Ovary (tissue), 7 donors: ENCODE measurements at regions not wholly inside any gene's neighbourhood (a gene's known extent, or its start where the extent isn't known, plus 50 kb on each side); places are given as distances from the start of the nearest gene placed in this dataset.

Experiments
- DNase-seq, 5 donors: peaks; one replicate each; pipeline ENCODE4 v3.0.0-alpha.2; 2019 to 2020
- H3K27ac ChIP-seq, 2 donors: fragments of 200-600 bp; one replicate each; pipeline versions ENCODE4 v1.5.1 to v1.8.0; 2019 to 2022
- H3K27me3 ChIP-seq: fragments of 200-600 bp; one replicate; pipeline ENCODE4 v1.8.0; 2022
- H3K36me3 ChIP-seq: fragments of 200-600 bp; sonication (generic); one replicate; pipeline ENCODE4 v1.5.1; 2019
- H3K4me1 ChIP-seq: one replicate; pipeline ENCODE4 v1.8.1; 2013; ENCODE audit warnings: mild to moderate bottlenecking, moderate library complexity; ENCODE audit not compliant: insufficient read depth
- H3K4me3 ChIP-seq: fragments of 200-600 bp; sonication (generic); one replicate; pipeline ENCODE4 v1.5.1; 2017
- H3K9me3 ChIP-seq, 2 donors: fragments of 200-600 bp in 1 of 2; sonication (generic) in 1 of 2; one replicate each; pipeline versions ENCODE4 v1.5.1 to v1.8.1; 2013 to 2019; ENCODE audit warnings: mild to moderate bottlenecking in 1 of 2, moderate library complexity in 1 of 2
- CTCF ChIP-seq, 3 donors: fragments of 450-650 bp in 2 of 3; fragments of 200-600 bp in 1 of 3; IDR thresholded peaks; one replicate each; pipeline versions ENCODE4 v1.5.1 to v1.8.0; 2016 to 2022; ENCODE audit warnings: antibody characterized with exemption in 3 of 3, mild to moderate bottlenecking in 1 of 3
- EP300 ChIP-seq: sonication (generic); formaldehyde crosslinking; IDR thresholded peaks from one replicate; pipeline ENCODE4 v1.6.1; 2017; ENCODE audit warnings: antibody characterized with exemption
- POLR2A ChIP-seq: fragments of 450-650 bp; IDR thresholded peaks from one replicate; pipeline ENCODE4 v1.6.1; 2017; ENCODE audit warnings: antibody characterized with exemption, mild to moderate bottlenecking, moderate library complexity
- WGBS, 3 donors: extraction: QIAGEN DNeasy Blood & Tissue Kit in 1 of 3; methylation state at CpG; one replicate each; pipeline versions ENCODE4 v1.1.5 to v1.1.7; 2013 to 2017; 5-methylcytosine and 5-hydroxymethylcytosine counted together
- intact Hi-C, 4 donors: fragments of 100-400 bp; cut with DNase I; formaldehyde crosslinking; loops; one replicate each; pipeline versions ENCODE4 v1.11.0 to v1.15.1; 2022 to 2023
- donor health status: DM: no; HTN: no; CAD: no; lungs with moderate emphysema.
- donor health status: DM: no; HTN: no; CAD: no.
- donor health status: Bipolar disorder and iron deficiency.
- donor health status: DM: no; HTN: no; CAD: no.
- donor health status: DM: yes; HTN: yes; CAD: no.

DNA sequence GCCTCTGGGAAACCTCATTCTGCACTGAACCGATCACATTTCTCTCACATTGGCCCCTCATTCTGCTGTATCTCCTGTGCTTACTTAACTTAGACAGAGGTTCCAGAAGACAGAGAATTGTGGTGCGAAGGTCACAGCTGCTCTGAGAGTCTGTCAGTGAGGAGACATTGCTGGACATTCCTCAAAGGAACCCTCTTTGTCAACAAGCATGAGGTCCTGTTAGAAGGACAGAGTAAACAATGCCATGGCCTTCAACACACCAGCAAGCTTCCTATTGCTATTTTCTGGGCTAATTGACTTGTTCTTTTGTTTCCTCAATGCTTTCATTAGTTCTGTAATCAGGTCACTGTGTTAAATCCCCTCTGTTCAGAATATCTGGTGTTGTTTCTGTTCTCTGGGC lies 109.3 kb upstream of the FZD8 start:
- intact Hi-C loops = no loop called here
- DNase-seq = no peak
- Histone ChIP-seq H3K27ac (no peak overlapping the region), H3K36me3 (no peaks in the 10 kb centered on the region), H3K4me3 (no peak overlapping the region), H3K4me1 (peaks cover 3% of the 10 kb centered on the region), H3K9me3 (no peaks in the 10 kb centered on the region), H3K27me3 (no peaks in the 10 kb centered on the region)
- WGBS, 3 donors = 45 to 66% (median 61%) methylated on average over 2 of the region's 2 CpGs
- TF ChIP-seq CTCF (IDR thresholded peaks at IDR 0.05) (no peak), EP300 (no peak), POLR2A (no peak)

DNA sequence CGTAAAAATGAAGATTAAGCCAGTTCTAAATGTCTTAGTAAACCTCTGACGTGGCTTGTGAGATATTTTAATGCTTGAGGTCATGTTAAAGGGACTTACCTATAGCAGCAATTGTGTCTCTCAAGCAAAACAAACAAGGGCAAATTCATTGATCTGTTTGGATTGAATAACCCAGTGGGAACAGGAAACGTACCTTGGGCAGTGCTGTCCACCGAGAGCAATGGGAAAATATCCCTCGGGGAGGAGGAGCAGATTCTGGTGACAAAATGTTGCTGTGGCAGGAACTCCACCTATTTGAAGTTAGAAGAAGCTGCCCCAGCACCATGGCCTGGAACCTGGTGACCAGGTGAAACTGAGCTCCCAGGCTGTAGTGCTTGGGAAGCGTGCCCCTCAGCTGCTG lies 107.1 kb upstream of the FZD8 start:
- no peaks in the 10 kb centered on the region for H3K36me3 ChIP-seq
- H3K27me3 ChIP-seq = no peaks in the 10 kb centered on the region
- H3K4me1 ChIP-seq = peaks cover 3% of the 10 kb centered on the region
- no peaks in the 10 kb centered on the region for H3K9me3 ChIP-seq
- H3K4me3 ChIP-seq = no peak overlapping the region
- TF ChIP-seq POLR2A (no peak), EP300 (no peak), CTCF (IDR thresholded peaks at IDR 0.05) (no peak)
- WGBS, 3 donors = 92 to 95% (median 94%) methylated on average over 6 of the region's 6 CpGs
- no peak for DNase-seq
- intact Hi-C loops = no loop called here
- H3K27ac ChIP-seq = no peak overlapping the region

DNA sequence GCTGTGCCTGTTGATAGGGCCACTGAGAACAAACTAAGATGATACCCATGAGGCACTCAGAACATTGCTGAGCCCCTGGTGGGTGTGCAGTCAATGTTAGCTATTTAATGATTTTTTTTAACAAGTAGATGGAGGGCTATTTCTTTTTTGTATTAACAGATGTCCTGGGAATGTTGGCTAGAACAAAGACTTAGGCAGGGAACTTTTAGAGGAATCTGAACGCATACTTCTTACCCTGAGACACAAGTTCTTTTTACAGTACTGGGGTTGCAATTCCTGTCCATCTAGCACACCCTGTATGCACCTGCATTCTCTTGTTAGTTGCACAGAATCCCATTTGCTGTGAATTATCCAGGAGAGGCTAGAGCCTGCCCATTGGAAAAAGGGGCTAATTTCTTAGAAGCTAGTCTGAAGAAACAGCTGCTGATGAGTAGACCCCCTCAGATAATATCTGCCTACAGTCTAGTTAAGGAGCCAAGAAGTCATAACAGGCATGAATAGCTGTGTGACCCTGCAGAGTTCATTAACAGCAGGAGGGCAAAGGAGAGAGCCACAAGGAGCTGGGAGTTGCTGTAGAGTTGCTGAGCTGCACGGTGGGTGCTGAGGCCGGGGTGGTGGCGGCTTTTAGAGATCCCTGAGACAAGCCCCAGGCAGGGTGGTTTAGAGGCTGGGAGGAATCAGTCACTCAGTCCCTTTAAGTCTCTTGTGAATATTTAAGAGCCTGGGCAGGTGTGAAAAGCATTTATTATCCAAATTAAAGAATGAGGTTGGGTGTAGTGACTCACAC lies 103.7 kb upstream of the FZD8 start:
- no peak for DNase-seq
- Histone ChIP-seq H3K4me1 (no peaks in the 10 kb centered on the region), H3K27me3 (no peaks in the 10 kb centered on the region), H3K4me3 (no peak overlapping the region), H3K36me3 (no peaks in the 10 kb centered on the region), H3K27ac (no peak overlapping the region), H3K9me3 (no peaks in the 10 kb centered on the region)
- 74 to 84% (median 81%) methylated on average over 4 of the region's 4 CpGs for WGBS, 3 donors
- TF ChIP-seq EP300 = no peak
- TF ChIP-seq POLR2A = no peak
- no peak for TF ChIP-seq CTCF (IDR thresholded peaks at IDR 0.05)
- intact Hi-C loops = no loop called here

GRCh38 chr10:35743851-35744250 lies 101.8 kb upstream of the FZD8 start:
- no peak for DNase-seq
- Histone ChIP-seq H3K36me3 (no peaks in the 10 kb centered on the region), H3K27ac (no peak overlapping the region), H3K4me1 (no peaks in the 10 kb centered on the region), H3K4me3 (no peak overlapping the region), H3K27me3 (no peaks in the 10 kb centered on the region), H3K9me3 (no peaks in the 10 kb centered on the region)
- 60 to 79% (median 67%) methylated on average over 2 of the region's 2 CpGs for WGBS, 3 donors
- no peak for TF ChIP-seq CTCF (IDR thresholded peaks at IDR 0.05)
- no peak for TF ChIP-seq POLR2A
- intact Hi-C loops = no loop called here
